ENCODE measurements at regions not wholly inside any gene's neighbourhood (a gene's known extent, or its start where the extent isn't known, plus 50 kb on each side); places are given as distances from the start of the nearest gene placed in this dataset.
"Not testable (repeated sequence)": the region's sequence is repeated elsewhere in the genome, so short reads cannot be mapped to it uniquely, and the experiment has no call there.

DNA sequence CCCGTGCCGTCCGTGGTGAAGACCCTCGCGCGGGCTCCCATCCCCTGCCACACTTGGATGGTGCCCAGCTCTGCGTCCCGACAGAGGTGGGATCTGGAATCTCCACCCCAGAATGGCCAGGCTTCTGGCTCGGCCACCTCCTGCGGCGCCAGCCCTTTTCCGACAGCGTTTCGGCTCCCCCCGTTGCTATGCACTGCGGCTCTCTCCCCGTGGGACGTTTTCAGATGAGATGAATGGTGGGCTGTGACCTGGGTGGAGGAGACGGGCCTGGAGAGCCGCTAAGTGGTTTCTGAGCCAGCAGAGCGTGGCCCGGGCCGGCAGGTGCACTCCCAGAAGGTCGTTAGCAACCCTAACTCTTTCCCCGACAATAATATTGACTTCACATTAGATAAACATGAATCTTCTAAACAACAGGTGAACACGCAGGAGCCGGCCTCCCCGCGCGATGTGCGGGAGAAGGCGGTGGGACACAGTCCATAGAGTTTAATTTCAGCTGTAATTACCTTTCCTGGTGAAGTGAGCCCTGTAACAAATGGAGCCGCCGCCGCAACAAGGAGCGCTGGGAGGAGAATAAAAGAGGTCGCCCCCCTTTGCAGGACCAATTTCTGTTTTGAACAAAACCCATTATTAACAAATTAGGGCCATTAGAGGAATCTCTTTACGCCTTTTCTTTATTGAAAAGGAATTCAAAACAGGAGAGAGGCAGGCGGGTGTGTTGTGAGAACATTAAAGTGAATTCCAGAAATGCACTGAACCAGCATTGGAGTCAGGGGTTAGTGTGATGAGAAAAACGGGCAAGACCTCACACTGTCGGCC, 294.3 kb upstream of the PFKP start:
- H3K36me3 ChIP-seq (ENCODE audit: low read depth, missing control alignments): no peaks in the 10 kb centered on the region
- no peak overlapping the region for H3K4me3 ChIP-seq
- no peak for DNase-seq
- H3K27me3 ChIP-seq: no peaks in the 10 kb centered on the region
- no peak overlapping the region for H3K27ac ChIP-seq
- intact Hi-C loops (cut with DNase I; ENCODE audit: low total_unique reads): no loop called here
- no peaks in the 10 kb centered on the region for H3K9me3 ChIP-seq
- WGBS, 2 donors: 49 to 53% methylated on average over 39 to 41 of the region's 41 CpGs
- TF ChIP-seq POLR2A (IDR thresholded peaks at IDR 0.05): no peak
- TF ChIP-seq, protein P1, sequence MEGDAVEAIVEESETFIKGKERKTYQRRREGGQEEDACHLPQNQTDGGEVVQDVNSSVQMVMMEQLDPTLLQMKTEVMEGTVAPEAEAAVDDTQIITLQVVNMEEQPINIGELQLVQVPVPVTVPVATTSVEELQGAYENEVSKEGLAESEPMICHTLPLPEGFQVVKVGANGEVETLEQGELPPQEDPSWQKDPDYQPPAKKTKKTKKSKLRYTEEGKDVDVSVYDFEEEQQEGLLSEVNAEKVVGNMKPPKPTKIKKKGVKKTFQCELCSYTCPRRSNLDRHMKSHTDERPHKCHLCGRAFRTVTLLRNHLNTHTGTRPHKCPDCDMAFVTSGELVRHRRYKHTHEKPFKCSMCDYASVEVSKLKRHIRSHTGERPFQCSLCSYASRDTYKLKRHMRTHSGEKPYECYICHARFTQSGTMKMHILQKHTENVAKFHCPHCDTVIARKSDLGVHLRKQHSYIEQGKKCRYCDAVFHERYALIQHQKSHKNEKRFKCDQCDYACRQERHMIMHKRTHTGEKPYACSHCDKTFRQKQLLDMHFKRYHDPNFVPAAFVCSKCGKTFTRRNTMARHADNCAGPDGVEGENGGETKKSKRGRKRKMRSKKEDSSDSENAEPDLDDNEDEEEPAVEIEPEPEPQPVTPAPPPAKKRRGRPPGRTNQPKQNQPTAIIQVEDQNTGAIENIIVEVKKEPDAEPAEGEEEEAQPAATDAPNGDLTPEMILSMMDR (IDR thresholded peaks at IDR 0.05): no peak
- no peaks in the 10 kb centered on the region for H3K4me1 ChIP-seq

DNA sequence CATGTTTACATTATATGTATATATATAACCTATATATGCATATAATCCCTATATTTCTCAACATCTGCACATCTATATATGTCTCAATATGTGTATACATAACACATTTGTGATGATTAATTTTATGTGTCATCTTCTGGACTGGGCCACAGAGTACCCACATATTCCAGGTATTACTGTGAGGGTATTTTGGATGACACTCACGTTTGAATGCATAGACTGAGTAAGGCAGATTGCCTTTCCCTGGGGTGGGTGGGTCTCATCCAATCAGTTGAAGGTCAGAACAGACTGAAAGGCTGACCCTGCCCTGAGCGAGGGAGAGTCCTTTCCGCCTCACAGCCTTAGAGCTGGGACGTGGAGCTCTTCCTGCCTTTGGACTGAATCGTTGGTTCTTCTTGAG, 295.2 kb upstream of the PFKP start:
- WGBS, 2 donors: 58 to 65% methylated on average over 5 of the region's 5 CpGs
- Histone ChIP-seq H3K36me3 (ENCODE audit: low read depth, missing control alignments) (no peaks in the 10 kb centered on the region), H3K9me3 (no peaks in the 10 kb centered on the region), H3K4me1 (no peaks in the 10 kb centered on the region), H3K4me3 (no peak overlapping the region), H3K27ac (no peak overlapping the region), H3K27me3 (no peaks in the 10 kb centered on the region)
- TF ChIP-seq, protein P1 (IDR thresholded peaks at IDR 0.05): no peak
- no peak for TF ChIP-seq POLR2A (IDR thresholded peaks at IDR 0.05)
- intact Hi-C loops (cut with DNase I; ENCODE audit: low total_unique reads): no loop called here
- no peak for DNase-seq

DNA sequence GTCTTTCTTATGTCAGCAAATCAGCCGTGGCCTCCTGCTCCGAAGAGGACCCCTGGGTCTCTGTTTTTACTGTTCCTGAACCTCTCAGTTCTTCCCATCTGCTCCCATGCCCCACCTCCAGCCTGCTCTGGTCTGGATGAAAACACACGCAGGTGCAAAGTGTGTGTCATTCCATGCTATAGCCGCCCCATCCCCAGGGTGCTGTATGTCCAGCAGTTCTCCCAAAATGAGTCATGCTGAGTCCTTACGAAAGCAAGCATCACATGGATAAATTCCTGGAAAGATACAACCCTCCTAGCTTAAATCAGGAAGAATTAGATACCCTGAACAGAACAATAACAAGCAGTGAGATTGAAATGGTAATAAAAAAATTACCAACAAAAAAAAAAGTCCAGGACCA, 300.1 kb upstream of the PFKP start:
- H3K27ac ChIP-seq; H3K36me3 ChIP-seq (ENCODE audit: low read depth, missing control alignments); H3K27me3 ChIP-seq; H3K9me3 ChIP-seq; intact Hi-C loops (cut with DNase I; ENCODE audit: low total_unique reads); DNase-seq; H3K4me3 ChIP-seq; H3K4me1 ChIP-seq: not testable (repeated sequence)
- WGBS, 2 donors: 83 to 86% methylated on average over 5 of the region's 5 CpGs

DNA sequence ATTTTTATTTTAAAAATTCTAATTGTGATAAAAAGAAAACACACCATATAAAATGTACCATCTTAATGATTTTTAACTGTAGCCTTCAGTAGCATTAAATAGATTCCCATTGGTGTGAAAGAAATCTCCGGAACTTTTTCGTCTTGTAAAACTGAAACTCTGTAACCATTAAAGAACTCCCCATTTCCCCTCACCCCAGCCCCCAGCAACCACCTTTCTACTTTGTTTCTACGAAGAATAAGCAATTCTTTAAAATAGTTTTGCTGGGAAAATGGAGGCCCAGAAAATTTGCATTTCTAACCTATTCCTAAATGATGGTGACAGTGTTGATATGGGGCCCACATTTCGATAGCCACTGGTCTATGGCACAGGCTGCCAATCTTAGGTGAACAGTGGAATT, 305.4 kb upstream of the PFKP start:
- Histone ChIP-seq H3K4me3 (no peak overlapping the region), H3K27me3 (no peaks in the 10 kb centered on the region), H3K4me1 (no peaks in the 10 kb centered on the region), H3K9me3 (no peaks in the 10 kb centered on the region), H3K27ac (no peak overlapping the region), H3K36me3 (ENCODE audit: low read depth, missing control alignments) (no peaks in the 10 kb centered on the region)
- WGBS, 2 donors: 60 to 67% methylated on average over 4 of the region's 4 CpGs
- DNase-seq: no peak
- TF ChIP-seq, protein P1 (IDR thresholded peaks at IDR 0.05): no peak
- intact Hi-C loops (cut with DNase I; ENCODE audit: low total_unique reads): no loop called here

DNA sequence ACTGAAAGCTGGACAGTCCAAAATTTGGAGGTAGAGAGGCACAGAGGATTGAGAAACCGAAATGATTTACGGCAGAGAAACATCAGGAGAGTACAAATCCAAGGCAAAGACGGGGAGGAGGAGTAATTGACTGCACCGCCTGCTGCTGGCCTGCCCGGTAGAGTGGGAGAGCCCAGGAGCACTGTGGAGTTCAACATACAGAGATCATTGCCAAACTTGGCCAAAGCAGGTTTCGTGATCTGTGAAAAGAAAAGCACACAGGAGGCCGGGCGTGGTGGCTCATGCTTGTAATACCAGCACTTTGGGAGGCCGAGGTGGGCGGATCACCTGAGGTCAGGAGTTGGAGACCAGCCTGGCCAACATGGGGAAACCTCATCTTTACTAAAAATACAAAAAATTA, 306.0 kb upstream of the PFKP start:
- Histone ChIP-seq H3K4me1 (no peaks in the 10 kb centered on the region), H3K27ac (no peak overlapping the region), H3K36me3 (ENCODE audit: low read depth, missing control alignments) (no peaks in the 10 kb centered on the region), H3K9me3 (no peaks in the 10 kb centered on the region), H3K27me3 (no peaks in the 10 kb centered on the region), H3K4me3 (no peak overlapping the region)
- no peak for DNase-seq
- intact Hi-C loops (cut with DNase I; ENCODE audit: low total_unique reads): no loop called here
- WGBS, 2 donors: 61 to 64% methylated on average over 10 of the region's 10 CpGs
- TF ChIP-seq POLR2A (IDR thresholded peaks at IDR 0.05): no peak
- TF ChIP-seq, protein P1 (IDR thresholded peaks at IDR 0.05): no peak
